ENCODE measurements at regions not wholly inside any gene's neighbourhood (a gene's known extent, or its start where the extent isn't known, plus 50 kb on each side); places are given as distances from the start of the nearest gene placed in this dataset.
"Not testable (repeated sequence)": the region's sequence is repeated elsewhere in the genome, so short reads cannot be mapped to it uniquely, and the experiment has no call there.

GRCh38 chr18:2244641-2245040, 326.7 kb downstream of the METTL4 start:
- DNase-seq (ENCODE audit: low spot score), result no peak

GRCh38 chr18:2247101-2247500, 324.2 kb downstream of the METTL4 start:
- not testable (repeated sequence) for DNase-seq (ENCODE audit: low spot score)

GRCh38 chr18:2254977-2255376, 316.3 kb downstream of the METTL4 start:
- DNase-seq (ENCODE audit: low spot score), result no peak

- DNase-seq (ENCODE audit: low spot score), result no peak
These were observed 314.7 kb downstream of the METTL4 start for GRCh38 chr18:2256577-2256976.

GRCh38 chr18:2258954-2259353, 312.4 kb downstream of the METTL4 start:
- DNase-seq (ENCODE audit: low spot score), result no peak

DNA sequence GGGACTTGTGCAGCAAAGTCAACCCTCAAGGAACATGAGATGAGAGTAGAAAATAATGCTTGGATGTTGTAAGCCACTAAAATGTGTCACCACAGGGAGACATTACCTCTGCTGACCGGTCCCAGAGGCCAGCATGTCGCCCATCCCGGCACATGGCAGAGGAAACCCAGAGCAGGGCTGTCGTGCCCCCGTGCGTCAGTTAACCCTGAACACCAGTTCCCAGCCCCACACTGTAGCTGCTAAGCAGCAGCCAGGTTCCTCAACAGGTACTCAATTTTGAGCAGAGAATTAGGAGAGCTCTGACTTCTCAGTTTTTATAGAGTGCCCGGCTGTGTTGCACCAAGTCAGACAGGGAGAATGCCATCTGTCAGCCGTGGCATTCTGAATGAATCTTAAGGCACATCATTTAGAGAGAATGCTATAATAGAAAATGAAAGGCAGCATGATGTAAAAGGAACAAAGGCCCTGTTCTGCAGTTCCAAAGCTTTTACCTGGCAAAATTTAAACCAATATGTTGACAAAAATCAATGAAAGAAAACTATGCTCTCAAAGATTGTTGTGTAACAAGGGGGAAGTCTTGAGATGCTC, 307.9 kb downstream of the METTL4 start:
- no peak for DNase-seq (ENCODE audit: low spot score)

DNA sequence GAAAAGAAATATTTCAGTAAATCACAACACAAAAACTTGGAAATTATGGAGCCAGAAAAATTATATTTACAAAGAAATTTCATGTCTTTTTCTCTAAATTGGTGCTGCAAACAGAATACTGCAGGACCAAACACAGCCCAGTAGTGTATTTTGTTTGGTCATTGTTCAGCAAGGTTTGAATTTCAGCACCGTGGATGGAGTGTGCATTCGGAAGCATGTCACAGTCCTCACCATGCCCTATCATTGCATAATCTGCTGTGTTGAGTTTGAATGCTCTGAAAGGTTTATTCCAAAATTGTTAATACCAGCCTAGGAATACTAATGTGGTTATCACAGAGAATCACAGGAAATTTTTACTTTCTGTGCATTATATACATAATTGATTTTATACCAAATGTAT, 296.7 kb downstream of the METTL4 start:
- DNase-seq (ENCODE audit: low spot score), result no peak

- no peak for DNase-seq (ENCODE audit: low spot score)
These were observed 290.2 kb downstream of the METTL4 start for GRCh38 chr18:2281086-2281485.

DNA sequence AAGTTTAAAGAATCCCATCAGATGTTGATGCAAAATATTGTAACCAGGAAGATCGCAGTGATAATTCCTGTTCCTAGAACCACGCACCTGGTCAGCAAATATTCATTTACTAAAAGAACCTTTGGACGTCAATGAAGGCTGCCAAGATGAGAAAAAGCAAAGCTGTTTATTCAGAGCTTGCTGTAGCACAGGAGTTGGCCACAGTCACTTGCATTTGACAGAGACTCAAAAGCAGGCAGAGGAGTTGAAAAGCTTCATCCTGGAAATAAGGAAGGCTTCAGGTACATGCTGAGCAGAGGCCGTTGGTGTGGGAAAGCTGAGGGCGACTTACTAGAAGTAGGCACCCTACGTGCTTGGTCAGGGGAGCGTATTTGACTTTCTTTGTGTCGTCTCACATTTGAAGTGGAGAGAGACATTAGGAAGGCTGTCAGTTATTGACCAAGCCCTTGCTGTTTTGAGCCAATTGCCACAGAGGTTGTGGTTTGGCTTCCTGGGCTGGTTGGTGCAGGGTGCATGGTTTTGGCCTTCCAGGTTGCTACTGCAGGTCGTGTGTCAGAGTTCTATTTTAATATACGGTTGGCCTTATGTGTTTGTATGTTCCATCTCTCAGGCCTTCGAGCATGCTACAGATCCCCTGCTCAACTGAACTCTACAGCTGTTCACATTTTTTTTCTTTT, 289.6 kb downstream of the METTL4 start:
- DNase-seq (ENCODE audit: low spot score), result no peak

DNA sequence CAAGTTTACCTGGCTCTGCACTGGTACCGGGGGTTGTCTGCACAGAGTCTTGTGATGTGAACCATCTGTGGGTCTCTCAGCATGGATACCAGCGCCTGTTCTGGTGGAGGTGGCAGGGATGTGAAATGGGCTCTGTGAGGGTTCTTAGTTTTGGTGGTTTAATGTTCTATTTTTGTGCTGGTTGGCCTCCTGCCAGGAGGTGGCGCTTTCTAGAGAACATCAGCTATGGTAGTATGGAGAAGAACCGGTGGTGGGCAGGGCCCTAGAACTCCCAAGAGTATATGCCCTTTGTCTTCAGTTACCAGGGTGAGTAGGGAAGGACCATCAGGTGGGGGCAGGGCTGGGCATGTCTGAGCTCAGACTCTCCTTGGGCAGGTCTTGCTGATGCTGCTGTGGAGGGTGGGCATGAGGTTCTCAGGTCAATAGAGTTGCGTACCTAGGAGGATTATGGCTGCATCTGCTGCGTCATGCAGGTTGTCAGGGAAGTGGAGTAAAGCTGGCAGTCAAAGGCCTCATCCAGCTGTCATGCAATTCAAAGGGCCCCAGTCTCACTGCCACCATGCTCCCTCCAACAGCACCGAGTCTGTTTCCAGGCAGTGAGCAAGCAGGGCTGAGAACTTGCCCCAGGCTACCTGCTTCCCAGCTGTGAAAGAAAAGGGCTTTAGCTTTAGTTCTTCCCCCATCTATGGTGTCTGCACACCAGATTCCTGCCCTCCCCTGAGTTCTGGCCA, 278.0 kb downstream of the METTL4 start:
- DNase-seq (ENCODE audit: low spot score), result no peak

DNA sequence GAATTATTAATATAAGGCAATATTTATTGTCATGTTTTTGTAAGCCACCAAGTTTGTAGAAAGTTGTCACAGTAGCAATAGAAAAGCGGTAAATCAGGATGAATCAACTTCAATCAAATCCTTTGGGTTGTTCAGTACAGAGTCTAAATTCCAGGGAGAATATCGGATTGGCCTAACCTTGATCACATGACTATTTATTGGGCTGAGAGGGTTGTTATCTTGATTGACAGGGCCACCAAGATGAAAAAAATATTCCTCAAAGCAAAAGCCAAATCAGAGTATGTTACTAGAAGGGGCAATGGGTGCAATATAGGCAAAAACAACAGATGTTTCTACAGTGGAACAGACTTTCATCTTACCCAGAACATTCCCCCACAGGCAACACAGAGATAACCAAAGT, 270.0 kb downstream of the METTL4 start:
- DNase-seq (ENCODE audit: low spot score), result no peak

- DNase-seq (ENCODE audit: low spot score), result no peak
These were observed 269.3 kb downstream of the METTL4 start for GRCh38 chr18:2302012-2302411.

DNA sequence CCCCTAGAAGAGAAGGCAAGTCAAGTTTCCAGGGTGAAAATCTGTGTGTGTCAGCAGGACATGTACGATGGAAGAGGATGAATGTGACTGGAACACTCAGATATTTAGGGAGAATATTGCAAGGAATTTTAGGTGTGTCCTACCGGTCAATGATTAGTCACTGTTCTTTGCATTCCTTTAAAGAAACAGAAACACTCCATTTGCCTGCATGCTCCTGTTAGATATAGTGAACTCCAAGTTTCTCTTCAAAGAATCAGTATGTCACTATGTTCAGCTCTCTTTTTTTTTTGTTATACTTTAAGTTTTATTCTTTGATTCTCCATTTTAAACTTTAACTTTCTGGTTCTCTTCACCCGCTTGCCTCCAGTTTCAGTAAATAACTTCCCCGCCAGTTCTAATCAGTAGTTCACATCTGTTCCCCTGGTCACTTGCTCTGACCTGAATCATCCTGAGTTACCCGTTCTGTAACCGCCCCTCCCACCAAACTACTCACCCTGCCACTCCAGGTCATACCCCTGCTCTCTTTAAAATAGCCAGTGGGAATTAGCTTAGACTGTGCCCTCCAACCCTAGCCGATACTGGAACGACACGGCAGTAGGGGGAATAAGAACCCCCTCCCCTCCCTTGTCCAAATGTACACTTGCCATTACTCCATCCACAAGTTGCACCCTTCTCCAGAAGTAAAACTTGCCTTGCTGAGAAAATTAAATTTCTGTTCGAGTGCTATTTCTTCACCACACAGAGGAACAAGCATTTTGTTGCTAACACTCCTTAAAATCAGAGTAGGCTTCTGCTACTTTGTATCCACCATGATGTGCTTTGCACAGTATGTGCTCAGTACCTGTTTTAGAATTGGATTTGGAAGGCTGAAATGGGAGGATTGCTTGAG, 268.4 kb downstream of the METTL4 start:
- no peak for DNase-seq (ENCODE audit: low spot score)

DNA sequence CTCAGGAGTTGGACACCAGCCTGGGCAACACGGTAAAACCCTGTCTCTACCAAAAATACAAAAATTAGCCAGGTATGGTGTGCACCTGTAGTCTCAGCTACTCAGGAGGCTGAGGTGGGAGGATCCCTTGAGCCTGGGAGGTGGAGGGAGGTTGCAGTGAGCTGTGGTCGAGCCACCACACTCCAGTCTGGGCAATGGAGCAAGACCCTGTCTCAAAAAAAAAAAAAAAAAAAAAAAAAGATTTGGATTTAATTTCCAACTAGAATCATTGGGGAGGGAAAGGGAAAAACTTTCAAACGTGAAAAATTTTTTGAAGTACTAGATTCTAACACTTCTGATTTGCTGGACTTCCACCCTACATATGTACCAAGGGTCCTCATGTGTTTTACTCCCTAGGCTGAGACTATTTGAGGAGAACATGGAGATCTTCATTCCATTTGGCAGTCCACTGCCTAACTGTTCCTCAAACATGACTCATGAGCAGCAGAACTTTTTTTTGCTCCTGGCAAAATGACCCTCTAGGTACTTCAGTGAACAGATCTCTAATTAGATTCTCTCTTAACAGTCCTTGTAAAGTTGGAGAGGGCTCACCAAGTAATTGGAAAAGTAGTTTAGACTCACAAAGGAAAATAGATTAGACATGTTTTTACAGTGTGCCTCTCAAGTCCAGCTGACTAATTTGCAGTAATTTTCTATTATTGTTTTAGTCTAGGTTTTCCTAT, 267.6 kb downstream of the METTL4 start:
- DNase-seq (ENCODE audit: low spot score), result no peak

GRCh38 chr18:2304378-2305175, 266.7 kb downstream of the METTL4 start:
- no peak for DNase-seq (ENCODE audit: low spot score)

- no peak for DNase-seq (ENCODE audit: low spot score)
These were observed 264.7 kb downstream of the METTL4 start for GRCh38 chr18:2306606-2307005.

DNA sequence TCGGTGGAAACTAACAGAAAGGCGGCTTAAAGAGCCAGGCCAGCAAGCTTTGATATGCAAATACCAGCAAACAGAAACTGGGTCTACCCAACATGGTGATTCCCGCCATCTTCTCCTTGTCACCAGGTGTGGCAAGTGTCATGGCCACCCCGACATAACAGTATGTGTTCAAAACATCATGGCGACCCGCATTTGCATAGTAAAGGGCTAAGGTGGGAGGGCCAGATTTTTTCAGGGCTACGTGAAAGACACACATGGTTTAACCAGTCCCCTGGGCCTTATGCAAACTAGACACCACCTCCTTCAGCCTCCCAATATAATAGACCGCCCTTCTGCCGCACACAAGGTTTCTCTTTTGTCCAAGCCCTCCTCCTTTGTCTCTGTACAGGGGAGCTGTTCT, 260.4 kb downstream of the METTL4 start:
- DNase-seq (ENCODE audit: low spot score), result no peak

DNA sequence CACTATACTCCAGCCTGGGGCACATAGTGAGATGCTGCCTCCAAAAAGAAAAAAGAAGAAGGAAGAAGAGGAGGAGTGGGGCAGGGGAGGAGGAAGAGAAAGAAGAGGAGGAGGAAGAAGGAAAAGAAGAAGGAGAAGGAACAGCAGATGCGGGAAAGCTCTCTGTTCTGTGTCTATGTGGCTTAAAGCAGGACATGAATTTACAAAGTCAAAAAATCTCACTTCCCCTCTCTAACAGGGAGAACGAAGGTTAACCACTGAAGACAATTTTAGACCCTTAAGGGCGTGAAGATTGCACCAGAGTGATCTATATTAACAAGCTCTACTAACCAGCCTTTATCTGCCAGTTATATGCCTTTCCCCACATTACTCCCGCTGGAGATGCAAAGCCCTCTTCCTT, 258.9 kb downstream of the METTL4 start:
- no peak for DNase-seq (ENCODE audit: low spot score)

DNA sequence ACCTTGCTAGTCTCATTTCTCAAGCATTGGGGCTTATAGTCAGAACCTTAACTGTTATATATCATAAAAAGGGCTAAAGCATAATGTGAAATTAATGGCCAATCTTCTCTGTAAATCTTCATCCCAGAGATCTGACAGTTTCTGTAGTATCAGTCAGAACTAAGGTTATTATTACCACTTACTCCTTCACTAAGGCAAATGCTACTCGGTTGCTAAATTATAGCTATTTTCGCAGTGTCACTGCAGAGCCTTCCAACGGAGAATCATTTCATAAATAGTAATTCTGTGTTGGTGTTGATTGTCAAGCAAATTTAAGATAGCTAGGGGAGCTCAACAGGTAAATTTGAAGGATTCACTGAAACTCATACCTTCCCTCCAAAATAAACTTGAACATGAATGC, 258.0 kb downstream of the METTL4 start:
- no peak for DNase-seq (ENCODE audit: low spot score)

- DNase-seq (ENCODE audit: low spot score), result no peak
These were observed 255.1 kb downstream of the METTL4 start for GRCh38 chr18:2316082-2316750.
